GM21737 (cell line): ENCODE measurements at regions not wholly inside any gene's neighbourhood (a gene's known extent, or its start where the extent isn't known, plus 50 kb on each side); places are given as distances from the start of the nearest gene placed in this dataset.

Experiments used
- ATAC-seq: cut with Tn5 transposase; IDR thresholded peaks from one replicate; pipeline ENCODE4 v1.9.1; 2021; ENCODE audit warnings: mild to moderate bottlenecking, moderate library complexity; ENCODE audit not compliant: unreplicated experiment

GRCh38 chr20:50284811-50285375, 94.3 kb downstream of the CEBPB start:
- no peak for ATAC-seq

DNA sequence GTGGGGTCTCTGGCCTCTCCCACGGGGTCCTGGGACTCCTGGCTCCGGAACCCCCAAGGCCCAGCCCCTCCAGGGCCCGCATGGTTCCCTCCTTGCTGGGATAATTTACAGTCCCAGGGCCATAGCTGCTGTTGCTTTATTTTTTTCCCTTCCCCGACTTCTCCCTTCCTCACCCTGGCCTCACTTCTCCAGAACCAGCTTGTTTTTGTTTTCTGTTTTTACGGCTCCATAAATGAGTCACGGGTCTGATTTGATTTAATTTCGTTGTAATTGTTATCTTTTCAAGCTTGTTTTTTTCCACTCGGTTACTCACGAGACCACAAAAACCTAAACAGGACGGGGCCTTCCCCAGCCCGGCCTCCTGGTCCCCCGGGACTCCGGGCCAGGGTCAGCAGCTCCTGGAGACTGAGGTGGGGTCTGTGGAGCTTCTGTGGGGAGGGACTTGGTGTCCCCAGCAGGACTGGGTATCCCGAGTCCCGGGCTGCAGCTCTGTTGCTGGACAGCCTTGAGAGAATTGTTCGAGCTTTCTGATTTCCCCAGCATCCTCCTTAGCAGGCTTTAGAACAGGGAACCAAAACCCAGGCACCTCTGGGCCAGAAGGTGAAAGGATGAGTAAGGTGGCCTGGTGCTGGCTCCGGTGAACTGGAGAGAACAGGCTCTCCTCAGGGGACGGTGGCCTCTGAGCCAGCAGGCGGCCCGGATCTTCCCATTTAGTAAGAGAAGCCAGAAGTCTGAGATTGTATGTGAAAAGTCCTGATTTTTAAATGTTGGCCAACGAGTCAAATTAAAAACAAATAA, 94.9 kb downstream of the CEBPB start:
- no peak for ATAC-seq

GRCh38 chr20:50286174-50286511, 95.5 kb downstream of the CEBPB start:
- ATAC-seq = no peak

- no peak for ATAC-seq
Observed at GRCh38 chr20:50286609-50287008, 96.0 kb downstream of the CEBPB start.

DNA sequence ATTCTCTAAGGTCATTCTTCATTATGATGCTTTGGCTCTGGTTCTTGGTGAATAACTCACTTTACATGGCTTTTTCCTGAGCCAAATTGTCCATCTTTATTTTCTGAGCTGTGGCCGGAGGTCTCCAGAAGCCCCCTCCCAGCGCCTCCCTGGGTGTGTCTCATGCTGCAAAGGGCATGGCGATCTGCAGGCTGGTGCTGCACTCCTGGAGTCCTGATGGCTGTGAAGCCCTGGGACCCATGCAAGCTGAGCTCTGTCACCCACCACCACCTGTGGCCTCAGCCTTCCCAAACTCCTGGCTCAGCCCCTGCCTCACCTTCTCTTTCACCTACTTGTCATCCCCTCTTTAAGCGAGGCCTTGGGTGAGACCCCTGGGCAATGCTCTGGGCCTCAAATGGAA, 96.9 kb downstream of the CEBPB start:
- no peak for ATAC-seq

DNA sequence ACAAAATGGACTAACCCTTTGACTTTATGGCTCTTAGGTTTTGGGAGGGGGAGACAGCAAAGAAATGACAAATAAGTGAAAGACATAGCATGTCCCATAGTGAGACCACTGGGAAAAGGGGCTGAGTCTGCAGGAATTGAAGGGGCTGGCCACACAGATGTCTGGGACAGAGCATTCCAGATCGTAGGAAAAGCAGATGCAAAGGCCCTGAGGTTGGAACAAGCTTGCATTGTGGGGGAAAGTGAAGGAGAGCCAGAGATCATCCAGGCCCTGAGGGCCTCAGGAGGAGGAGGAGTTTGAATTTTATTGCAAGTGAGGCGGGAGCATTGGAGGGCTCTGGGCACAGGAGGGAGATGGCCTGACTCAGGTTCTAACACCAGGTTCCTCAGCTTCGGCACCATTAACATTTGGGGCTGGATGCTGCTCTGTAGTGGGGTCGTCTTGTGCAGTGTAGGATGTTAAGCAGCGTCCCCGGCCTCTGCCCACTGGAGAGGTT, 97.5 kb downstream of the CEBPB start:
- no peak for ATAC-seq

DNA sequence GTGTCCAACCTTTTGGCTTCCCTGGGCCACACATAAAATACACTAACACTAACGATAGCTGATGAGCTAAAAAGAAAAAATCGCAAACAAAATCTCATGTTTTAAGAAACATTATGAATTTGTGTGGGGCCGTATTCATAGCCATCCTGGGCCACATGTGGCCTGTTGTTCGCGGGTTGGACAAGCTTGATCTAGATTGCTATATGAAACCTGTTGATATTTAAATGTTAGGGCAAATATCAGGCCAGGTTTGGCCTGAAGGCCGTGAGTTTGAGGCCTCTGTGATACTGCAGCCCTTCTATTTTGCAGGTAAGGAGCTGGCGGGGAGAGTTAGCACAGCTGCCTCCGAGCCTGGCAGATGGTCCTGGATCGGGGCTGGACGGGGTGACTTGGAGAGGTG, 99.0 kb downstream of the CEBPB start:
- ATAC-seq = no peak

DNA sequence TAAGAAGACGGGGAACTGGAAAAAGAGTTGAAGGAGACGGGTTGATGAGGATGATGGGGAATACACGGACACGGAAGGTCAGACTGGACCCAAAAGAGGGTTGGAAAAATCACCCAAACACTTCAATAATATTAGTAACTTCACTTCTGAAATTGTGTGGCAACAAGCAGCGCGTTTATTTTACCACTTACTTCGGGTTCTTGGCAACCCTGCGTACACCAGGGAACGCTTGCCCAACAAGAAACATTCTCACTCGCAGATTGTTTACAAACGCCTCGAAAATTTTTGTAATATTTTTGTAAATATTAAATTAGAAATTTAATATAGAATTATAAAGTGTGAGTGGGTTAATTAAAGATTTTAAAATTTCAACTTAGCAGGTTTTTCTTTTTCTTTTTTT, 99.5 kb downstream of the CEBPB start:
- ATAC-seq = no peak

DNA sequence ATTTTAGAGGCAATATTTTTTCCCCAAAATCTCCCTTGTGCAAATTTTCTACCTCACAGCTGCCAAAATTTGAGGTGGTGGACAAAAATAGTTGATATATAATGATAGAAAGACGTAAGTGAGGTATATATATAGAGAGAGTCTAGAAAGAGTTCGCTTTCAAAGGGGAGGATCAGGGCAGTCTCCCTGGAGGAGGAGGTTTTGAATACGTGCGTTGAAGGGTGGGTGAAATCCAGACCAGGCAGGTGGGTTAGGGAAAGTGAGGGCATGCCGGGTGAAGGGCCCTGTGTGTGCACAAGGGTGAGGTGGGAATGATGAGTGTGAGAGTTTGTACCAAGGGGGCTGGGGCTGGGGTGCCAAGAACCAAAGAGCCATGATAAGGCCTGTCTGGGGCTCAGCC, 100.2 kb downstream of the CEBPB start:
- ATAC-seq = no peak

GRCh38 chr20:50291254-50292078, 100.8 kb downstream of the CEBPB start:
- ATAC-seq = no peak

GRCh38 chr20:50292079-50292590, 101.5 kb downstream of the CEBPB start:
- ATAC-seq = no peak

DNA sequence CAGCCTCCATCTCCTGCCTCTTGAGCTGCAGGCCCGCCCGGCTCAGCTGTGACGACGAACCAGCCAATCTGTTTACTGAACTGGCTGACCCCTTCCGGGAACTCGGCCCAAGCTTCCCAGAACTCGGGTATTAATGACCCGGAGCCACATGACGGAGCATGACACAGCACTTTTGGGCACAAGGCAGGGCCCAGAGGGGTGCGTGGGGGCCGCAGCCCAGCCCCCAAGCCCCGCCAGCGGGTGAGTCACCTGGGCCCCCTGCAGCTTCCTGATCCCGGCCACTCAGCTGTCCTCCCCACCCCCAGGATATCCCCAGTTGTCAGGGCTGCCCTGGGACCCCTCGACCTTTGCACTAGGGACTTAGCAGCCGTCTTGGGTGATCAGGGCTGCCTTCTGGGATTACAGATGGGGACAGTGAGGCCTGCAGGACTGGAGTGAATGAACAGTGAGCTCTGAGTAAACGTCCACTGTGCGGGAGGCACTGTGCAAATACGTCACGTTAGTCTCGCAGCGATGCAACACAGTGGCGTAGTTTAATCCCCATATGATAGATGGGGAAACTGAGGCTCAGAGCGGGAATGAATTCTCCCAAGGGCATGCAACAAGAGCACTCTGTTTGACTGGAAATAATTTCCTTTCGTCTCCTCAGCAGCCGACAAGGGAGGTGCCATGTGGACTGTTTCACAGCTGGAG, 102.1 kb downstream of the CEBPB start:
- ATAC-seq = no peak

- ATAC-seq = no peak
Observed at GRCh38 chr20:50293284-50294139, 102.9 kb downstream of the CEBPB start.

GRCh38 chr20:50294164-50295088, 103.8 kb downstream of the CEBPB start:
- ATAC-seq = no peak

- no peak for ATAC-seq
Observed at GRCh38 chr20:50295345-50295744, 104.7 kb downstream of the CEBPB start.

- no peak for ATAC-seq
Observed at GRCh38 chr20:50295762-50296449, 105.3 kb downstream of the CEBPB start.

- no peak for ATAC-seq
Observed at GRCh38 chr20:50296450-50297375, 106.1 kb downstream of the CEBPB start.
